GM18951 (cell line): ENCODE measurements at regions not wholly inside any gene's neighbourhood (a gene's known extent, or its start where the extent isn't known, plus 50 kb on each side); places are given as distances from the start of the nearest gene placed in this dataset.

Experiments used
- POLR2A ChIP-seq: IDR thresholded peaks from 4 replicates; pipeline ENCODE4 v1.6.1; 2011; ENCODE audit warnings: mild to moderate bottlenecking; ENCODE audit not compliant: insufficient read length, insufficient read depth; ENCODE audit errors: extremely low read depth
- in situ Hi-C: fragments of 300-500 bp; cut with MboI; formaldehyde crosslinking; loops from one replicate; pipeline ENCODE4 v1.12.0; 2022; ENCODE audit warnings: low sequenced_read_pairs, mixed read lengths, inconsistent platforms; ENCODE audit not compliant: unreplicated experiment

DNA sequence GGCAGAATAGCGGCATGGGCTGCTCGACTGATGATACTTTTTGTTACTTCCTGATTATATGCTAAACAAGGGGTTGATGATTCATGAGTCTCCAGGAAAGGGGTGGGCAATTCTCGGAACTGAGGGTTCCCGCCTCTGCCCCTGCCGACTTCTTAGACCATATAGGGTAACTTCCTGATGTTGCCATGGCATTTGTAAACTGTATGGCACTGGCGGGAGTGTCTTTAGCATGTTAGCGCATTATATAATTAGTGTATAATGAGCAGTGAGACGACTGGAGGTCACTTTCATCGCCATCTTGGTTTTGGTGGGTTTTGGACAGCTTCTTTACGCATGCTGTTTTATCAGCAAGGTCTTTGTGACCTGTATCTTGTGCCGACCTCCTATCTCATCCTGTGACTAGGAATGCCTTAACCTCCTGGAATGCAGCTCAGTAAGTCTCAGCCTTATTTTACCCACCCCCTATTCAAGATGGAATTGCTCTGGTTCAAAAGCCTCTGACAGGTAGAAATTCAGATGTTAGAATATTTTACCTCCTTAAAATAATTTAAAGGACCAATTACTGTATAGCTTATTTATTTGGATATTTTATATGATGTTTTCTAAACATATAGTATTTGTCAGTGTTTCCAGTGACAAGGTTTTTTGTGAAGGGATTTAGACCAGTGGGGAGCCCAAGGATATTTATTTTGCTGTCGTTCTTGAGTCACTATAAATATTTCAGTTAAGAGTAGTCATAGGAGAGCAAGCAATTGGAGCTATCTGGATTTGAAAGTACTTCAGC, 90.1 kb upstream of the PIK3CG start:
- in situ Hi-C loops: no loop called here
- no peak for TF ChIP-seq POLR2A

DNA sequence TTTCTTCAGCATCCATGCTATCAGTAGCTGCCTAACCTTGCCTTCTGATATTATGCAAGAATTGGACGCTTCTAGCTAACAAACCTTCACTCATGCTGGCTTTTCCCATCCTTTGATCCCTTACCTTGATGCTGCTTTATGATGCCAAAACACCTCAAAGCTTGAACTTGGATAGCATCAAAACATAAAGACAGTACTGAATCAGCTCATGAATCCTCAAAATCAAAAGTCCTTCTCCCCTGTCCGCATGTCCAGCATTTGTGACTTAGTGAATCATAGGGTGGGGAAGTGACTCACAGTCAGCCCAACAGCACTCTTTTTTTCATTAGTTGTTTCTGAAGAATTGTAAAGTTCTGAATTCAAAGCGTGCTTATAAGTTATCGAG, 89.5 kb upstream of the PIK3CG start:
- TF ChIP-seq POLR2A: no peak
- in situ Hi-C loops: no loop called here

DNA sequence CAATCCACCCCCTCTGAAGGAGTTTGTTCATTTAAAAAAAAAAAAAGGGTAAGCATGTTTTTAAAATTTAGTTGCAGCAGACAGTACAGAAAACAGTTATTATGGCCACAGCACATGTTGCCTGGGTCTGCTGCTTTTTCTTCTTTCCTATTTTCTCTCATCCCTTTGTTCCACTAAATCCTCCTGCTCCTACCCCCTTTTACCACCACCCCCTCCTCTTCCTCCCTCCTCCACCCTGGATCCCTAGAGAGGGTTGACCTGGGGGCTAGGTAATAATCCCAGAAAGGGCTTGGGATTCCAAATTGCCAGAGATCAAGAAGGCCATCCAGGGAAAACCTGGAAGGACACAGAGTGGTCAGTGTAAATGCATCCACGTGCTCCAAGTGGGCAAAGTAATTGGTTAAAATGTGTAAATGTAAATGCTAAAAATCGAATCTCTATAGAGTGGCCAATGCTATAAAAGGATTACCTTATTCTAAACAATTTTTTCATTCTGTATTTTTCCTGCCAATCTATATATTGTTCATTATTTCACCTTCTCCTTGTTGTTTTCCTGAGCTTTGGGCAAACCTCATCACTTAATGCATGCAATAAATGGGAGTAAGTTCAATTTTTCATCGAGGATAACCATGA, 89.0 kb upstream of the PIK3CG start:
- TF ChIP-seq POLR2A: no peak
- in situ Hi-C loops: no loop called here

- in situ Hi-C loops: no loop called here
- no peak for TF ChIP-seq POLR2A
Measured at GRCh38 chr7:106776618-106777347, 88.3 kb upstream of the PIK3CG start.

DNA sequence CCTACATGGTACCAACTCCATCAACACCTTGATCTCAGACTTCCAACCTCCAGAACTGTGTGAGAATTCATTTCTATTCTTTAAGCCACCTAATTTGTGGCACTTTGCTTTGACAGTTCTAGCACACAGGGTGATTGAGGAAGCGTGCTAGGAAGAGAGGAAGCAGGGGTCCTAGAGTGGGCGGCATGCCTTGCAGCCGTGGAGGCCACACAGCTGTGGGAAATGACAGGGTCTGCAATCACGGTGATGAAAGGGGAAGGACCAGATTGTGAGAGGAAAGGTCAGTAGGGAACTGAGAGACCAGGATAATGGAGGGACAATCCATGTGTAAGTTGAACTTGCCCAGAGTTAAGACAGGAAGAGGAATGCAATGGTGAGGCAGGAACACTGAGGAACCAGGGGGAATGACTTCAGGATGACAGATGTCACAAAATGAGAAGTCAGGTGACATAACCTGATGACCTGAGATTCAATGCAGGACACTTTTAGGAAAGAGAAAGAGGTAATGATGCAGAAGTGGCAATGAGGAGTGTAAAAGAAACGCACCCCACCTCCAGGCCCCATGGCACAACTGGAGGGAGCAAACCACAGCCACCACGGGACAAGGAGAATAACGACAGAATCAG, 87.3 kb upstream of the PIK3CG start:
- no peak for TF ChIP-seq POLR2A
- in situ Hi-C loops: no loop called here

DNA sequence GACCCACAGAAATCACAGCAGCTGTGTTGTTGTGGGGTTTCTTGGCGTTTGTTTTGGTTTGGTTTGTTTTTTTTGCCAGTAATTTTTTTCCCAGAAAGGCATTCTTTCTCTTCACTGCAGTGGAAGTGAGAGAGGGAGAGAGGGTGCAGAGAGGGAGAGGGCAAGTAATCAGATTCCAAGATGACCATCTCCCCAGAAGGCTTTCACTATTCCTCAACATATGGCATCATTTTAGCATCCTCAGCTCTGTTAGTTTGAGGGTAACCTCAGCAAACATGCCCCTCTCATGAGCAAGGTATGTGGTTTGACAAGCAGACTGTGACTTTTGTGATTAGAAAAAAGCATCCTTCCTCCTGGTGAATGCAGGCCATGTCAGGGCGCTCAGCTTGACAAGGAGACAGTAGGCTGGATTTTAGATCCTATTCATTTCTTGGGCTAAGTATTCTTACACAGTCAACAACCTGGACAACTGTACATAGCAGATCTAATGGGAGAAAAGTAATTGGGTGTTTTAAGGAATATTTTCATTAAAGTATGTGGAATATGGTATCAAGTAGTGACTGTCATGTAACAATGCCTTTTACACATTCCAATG, 86.3 kb upstream of the PIK3CG start:
- no peak for TF ChIP-seq POLR2A
- in situ Hi-C loops: no loop called here

GRCh38 chr7:106779877-106780276, 85.2 kb upstream of the PIK3CG start:
- no peak for TF ChIP-seq POLR2A
- in situ Hi-C loops: no loop called here

DNA sequence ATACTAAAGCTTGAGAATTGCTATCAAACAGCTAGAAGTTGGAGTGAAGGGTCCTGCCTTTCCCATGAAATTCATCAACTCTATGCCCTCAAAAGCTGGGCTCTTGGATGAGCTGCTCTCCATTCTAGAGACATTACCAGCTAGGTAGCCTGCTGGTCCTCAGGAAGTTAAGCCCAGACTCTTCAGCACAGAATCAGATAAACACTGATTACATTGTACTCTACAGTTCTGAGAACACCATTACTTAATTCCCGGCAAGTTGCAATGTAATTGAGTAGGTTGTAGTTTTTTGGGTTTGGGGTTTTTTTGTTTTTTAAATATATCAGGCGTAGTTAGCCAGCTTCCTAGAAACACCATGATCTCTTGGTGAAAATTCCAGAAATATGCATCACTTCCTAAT, 84.1 kb upstream of the PIK3CG start:
- no peak for TF ChIP-seq POLR2A
- in situ Hi-C loops: no loop called here

DNA sequence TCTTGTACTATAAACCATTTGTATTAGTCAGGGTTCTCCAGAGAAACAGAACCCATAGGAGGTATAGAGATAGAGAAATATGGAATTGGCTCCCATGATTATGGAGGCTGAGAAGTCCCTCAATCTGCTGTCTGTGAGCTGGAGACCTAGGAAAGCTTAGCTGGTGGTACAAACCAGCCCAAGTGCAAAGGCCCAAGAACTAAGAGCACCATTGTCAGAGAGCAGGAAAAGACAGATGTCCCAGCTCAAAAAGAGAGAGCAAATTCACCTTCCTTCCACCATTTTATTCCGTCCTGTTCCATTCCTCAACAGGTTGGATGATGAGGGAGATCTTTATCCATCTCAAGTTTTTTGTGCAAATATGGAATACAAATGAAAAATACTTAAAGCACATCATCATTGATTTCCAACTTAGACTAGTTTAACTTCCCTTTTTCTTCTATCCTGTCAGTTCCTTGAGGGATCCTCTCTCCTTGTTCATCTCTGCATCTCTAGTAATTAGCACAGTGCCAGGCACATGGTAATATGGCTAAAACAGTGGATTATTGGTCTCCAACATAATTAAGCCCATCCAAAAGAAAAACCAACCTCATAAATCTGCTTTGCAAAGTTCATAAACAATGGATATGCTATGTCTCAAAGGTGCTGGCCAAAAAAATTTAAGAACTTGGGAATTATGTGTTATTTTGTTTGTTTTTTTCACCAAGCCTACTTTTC, 83.1 kb upstream of the PIK3CG start:
- in situ Hi-C loops: no loop called here
- no peak for TF ChIP-seq POLR2A

DNA sequence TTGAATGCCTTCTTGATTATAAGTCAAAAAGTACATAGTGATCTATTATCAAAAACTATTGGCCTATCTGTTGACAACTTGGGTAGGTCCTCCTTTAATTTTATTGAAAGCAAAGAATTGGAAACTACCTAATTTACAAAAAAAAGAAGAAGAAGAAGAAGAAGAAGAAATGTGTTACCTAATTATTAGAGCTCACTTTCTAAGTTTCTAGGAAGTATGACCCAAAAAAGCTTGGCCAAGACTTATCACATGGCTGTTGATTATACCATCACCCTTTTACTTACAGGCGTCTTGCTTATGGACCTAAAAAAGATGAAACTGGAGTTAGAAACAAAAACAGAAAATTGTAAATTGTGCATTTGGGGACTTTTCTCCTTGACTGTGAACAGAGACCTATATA, 81.8 kb upstream of the PIK3CG start:
- in situ Hi-C loops: no loop called here
- no peak for TF ChIP-seq POLR2A

DNA sequence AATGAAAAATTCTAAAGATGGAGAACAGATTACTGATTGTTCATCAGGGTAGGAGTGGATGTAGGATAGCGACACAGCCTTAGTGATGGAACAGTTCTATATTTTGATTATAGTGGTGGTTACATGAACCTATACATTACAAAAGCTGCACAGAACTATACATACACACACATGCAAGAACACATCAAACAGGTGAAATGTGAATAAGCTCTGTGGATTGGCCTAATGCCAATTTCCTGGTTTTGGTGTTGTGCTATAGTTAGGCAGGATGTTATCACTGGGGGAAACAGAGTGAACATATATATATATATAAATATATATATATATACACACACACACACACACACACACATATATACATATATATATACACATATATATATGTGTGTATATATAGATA, 76.4 kb upstream of the PIK3CG start:
- no peak for TF ChIP-seq POLR2A
- in situ Hi-C loops: no loop called here

- in situ Hi-C loops: loop anchor here (5.0 kb wide), 1 partner anchor 356 kb away; no protein-coding TSS in a partner anchor
Measured at GRCh38 chr7:106791526-106791925, 73.6 kb upstream of the PIK3CG start.

More at GRCh38 chr7:106791526-106791925, 73.6 kb upstream of the PIK3CG start:
- TF ChIP-seq POLR2A: no peak
